ENCODE measurements at regions not wholly inside any gene's neighbourhood (a gene's known extent, or its start where the extent isn't known, plus 50 kb on each side); places are given as distances from the start of the nearest gene placed in this dataset.

GRCh38 chr6:65776332-65776731 is 69.3 kb upstream of the EYS start (continued):
- TF ChIP-seq CTCF (IDR thresholded peaks at IDR 0.05; ENCODE audit: control extremely low read depth in 1 of 3, insufficient read depth in 1 of 3, low read depth in 1 of 3, low read length in 3 of 3) = peak in 2 of 3 experiments; percentile 45 to 50; a peak in 2 of 4 replicates

All from H1 (cell line).